DOHH2 (cell line): ENCODE measurements at regions not wholly inside any gene's neighbourhood (a gene's known extent, or its start where the extent isn't known, plus 50 kb on each side); places are given as distances from the start of the nearest gene placed in this dataset.

ENCODE experiments used
- EZH2phosphoT487 ChIP-seq: fragments of 200-600 bp; sonication (generic); IDR thresholded peaks from 2 replicates; pipeline ENCODE4 v1.6.1; 2017; ENCODE audit warnings: borderline replicate concordance, mild to moderate bottlenecking, antibody characterized with exemption, low read length, moderate library complexity, mixed read lengths
- TF ChIP-seq, protein P1 (sequence below): fragments of 200-600 bp; sonication (generic); IDR thresholded peaks from one replicate; pipeline ENCODE4 v1.5.1; 2014; ENCODE audit warnings: antibody characterized with exemption, mild to moderate bottlenecking, low read depth, low read length; ENCODE audit not compliant: poor library complexity, severe bottlenecking

GRCh38 chr4:145295547-145295946 is 115.2 kb upstream of the OTUD4 start:
- TF ChIP-seq, protein P1, sequence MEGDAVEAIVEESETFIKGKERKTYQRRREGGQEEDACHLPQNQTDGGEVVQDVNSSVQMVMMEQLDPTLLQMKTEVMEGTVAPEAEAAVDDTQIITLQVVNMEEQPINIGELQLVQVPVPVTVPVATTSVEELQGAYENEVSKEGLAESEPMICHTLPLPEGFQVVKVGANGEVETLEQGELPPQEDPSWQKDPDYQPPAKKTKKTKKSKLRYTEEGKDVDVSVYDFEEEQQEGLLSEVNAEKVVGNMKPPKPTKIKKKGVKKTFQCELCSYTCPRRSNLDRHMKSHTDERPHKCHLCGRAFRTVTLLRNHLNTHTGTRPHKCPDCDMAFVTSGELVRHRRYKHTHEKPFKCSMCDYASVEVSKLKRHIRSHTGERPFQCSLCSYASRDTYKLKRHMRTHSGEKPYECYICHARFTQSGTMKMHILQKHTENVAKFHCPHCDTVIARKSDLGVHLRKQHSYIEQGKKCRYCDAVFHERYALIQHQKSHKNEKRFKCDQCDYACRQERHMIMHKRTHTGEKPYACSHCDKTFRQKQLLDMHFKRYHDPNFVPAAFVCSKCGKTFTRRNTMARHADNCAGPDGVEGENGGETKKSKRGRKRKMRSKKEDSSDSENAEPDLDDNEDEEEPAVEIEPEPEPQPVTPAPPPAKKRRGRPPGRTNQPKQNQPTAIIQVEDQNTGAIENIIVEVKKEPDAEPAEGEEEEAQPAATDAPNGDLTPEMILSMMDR, result no peak
- no peak for TF ChIP-seq EZH2phosphoT487
